ENCODE measurements at regions not wholly inside any gene's neighbourhood (a gene's known extent, or its start where the extent isn't known, plus 50 kb on each side); places are given as distances from the start of the nearest gene placed in this dataset.

GRCh38 chr3:155029941-155030340 is 50.2 kb upstream of the MME start:
- Mint-ChIP-seq H3K27ac (ENCODE audit: unreplicated experiment) (no peak overlapping the region), H3K9me3 (ENCODE audit: unreplicated experiment) (no peaks in the 10 kb centered on the region), H3K4me3 (ENCODE audit: unreplicated experiment) (no peak overlapping the region), H3K27me3 (ENCODE audit: unreplicated experiment) (no peaks in the 10 kb centered on the region), H3K4me1 (ENCODE audit: unreplicated experiment) (peaks cover 43% of the 10 kb centered on the region), H3K36me3 (ENCODE audit: unreplicated experiment) (peaks cover 3% of the 10 kb centered on the region)
- no peak for TF ChIP-seq CTCF (IDR thresholded peaks at IDR 0.05)
- DNase-seq (ENCODE audit: extremely low spot score, unreplicated experiment), result no peak

- peaks cover 36% of the 10 kb centered on the region for H3K4me1 Mint-ChIP-seq (ENCODE audit: unreplicated experiment)
- H3K9me3 Mint-ChIP-seq (ENCODE audit: unreplicated experiment), result no peaks in the 10 kb centered on the region
- H3K36me3 Mint-ChIP-seq (ENCODE audit: unreplicated experiment), result peaks cover 3% of the 10 kb centered on the region
- DNase-seq (ENCODE audit: extremely low spot score, unreplicated experiment), result no peak
- H3K27me3 Mint-ChIP-seq (ENCODE audit: unreplicated experiment), result no peaks in the 10 kb centered on the region
- TF ChIP-seq CTCF (IDR thresholded peaks at IDR 0.05), result no peak
- no peak overlapping the region for H3K27ac Mint-ChIP-seq (ENCODE audit: unreplicated experiment)
- H3K4me3 Mint-ChIP-seq (ENCODE audit: unreplicated experiment), result no peak overlapping the region
These were observed 53.0 kb upstream of the MME start for GRCh38 chr3:155026999-155027591.

- peaks cover 20% of the 10 kb centered on the region for H3K4me1 Mint-ChIP-seq (ENCODE audit: unreplicated experiment)
- peak overlapping the region; percentile 54 for H3K27ac Mint-ChIP-seq (ENCODE audit: unreplicated experiment)
- no peak for DNase-seq (ENCODE audit: extremely low spot score, unreplicated experiment)
- no peaks in the 10 kb centered on the region for H3K27me3 Mint-ChIP-seq (ENCODE audit: unreplicated experiment)
- TF ChIP-seq CTCF (IDR thresholded peaks at IDR 0.05), result no peak
- peaks cover 3% of the 10 kb centered on the region for H3K36me3 Mint-ChIP-seq (ENCODE audit: unreplicated experiment)
- H3K4me3 Mint-ChIP-seq (ENCODE audit: unreplicated experiment), result no peak overlapping the region
- no peaks in the 10 kb centered on the region for H3K9me3 Mint-ChIP-seq (ENCODE audit: unreplicated experiment)
These were observed 56.0 kb upstream of the MME start for GRCh38 chr3:155024006-155024638.

GRCh38 chr3:155022896-155023295 is 57.2 kb upstream of the MME start:
- no peaks in the 10 kb centered on the region for H3K9me3 Mint-ChIP-seq (ENCODE audit: unreplicated experiment)
- DNase-seq (ENCODE audit: extremely low spot score, unreplicated experiment), result no peak
- H3K27me3 Mint-ChIP-seq (ENCODE audit: unreplicated experiment), result no peaks in the 10 kb centered on the region
- no peaks in the 10 kb centered on the region for H3K36me3 Mint-ChIP-seq (ENCODE audit: unreplicated experiment)
- H3K4me3 Mint-ChIP-seq (ENCODE audit: unreplicated experiment), result no peak overlapping the region
- peaks cover 20% of the 10 kb centered on the region for H3K4me1 Mint-ChIP-seq (ENCODE audit: unreplicated experiment)
- TF ChIP-seq CTCF (IDR thresholded peaks at IDR 0.05), result no peak
- H3K27ac Mint-ChIP-seq (ENCODE audit: unreplicated experiment), result peak overlapping the region; percentile 38

GRCh38 chr3:155019575-155019974 is 60.5 kb upstream of the MME start:
- Mint-ChIP-seq H3K4me3 (ENCODE audit: unreplicated experiment) (no peak overlapping the region), H3K9me3 (ENCODE audit: unreplicated experiment) (no peaks in the 10 kb centered on the region), H3K4me1 (ENCODE audit: unreplicated experiment) (peaks cover 14% of the 10 kb centered on the region), H3K27ac (ENCODE audit: unreplicated experiment) (no peak overlapping the region), H3K36me3 (ENCODE audit: unreplicated experiment) (no peaks in the 10 kb centered on the region), H3K27me3 (ENCODE audit: unreplicated experiment) (no peaks in the 10 kb centered on the region)
- no peak for TF ChIP-seq CTCF (IDR thresholded peaks at IDR 0.05)
- DNase-seq (ENCODE audit: extremely low spot score, unreplicated experiment), result no peak
